ENCODE measurements at regions not wholly inside any gene's neighbourhood (a gene's known extent, or its start where the extent isn't known, plus 50 kb on each side); places are given as distances from the start of the nearest gene placed in this dataset.
"Not testable (repeated sequence)": the region's sequence is repeated elsewhere in the genome, so short reads cannot be mapped to it uniquely, and the experiment has no call there.

- no peak for DNase-seq (ENCODE audit: low read depth)
These were observed 143.8 kb upstream of the DAAM1 start for GRCh38 chr14:59044707-59045106.

GRCh38 chr14:59046746-59047145 is 141.7 kb upstream of the DAAM1 start:
- peak; percentile 33 for DNase-seq (ENCODE audit: low read depth)

DNA sequence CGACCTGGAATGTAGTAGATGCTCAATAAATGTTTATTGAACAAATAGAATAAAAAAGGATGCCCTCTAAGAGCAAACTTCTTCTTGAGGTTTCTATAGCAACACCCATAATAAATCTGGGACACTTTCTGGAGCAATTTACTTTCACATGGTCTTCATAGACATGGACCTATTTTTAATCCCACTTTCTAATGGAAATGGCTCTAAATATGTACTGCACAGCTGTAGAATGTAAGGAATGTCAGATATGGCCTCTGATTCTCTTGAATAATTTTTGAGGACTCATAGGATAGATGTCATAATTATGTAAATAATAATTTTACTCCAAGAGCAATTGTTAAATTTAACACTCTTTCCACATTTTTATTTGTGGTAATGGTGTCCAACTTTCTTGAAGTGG is 133.5 kb upstream of the DAAM1 start:
- DNase-seq (ENCODE audit: low read depth): no peak

DNA sequence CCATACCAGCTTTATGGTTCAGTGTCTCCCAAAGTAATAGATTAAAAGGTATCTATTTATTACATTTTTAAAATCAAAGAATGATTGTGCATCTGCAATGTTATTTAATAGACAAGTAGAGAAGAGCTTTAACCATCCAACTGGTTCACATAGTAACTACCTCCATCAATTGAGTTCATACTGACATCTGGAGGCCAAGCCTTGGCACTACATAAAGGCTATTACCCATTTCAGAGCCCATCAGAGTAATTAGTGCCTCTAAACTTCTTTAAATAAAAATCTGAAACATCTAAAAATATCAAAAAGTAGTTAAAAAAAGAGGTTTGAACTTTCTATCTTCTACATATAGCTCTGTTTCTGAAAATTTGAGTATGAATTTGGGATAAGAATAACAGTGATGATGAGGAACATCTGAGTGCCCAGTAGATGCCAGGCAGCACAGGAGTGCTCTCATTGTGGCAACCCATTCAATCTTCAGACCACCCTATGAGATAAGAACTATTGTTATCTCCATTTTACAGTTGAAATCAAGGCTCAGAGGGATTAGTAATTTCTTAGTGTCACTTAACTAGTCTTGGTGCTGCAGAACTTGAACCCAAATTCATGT is 132.9 kb upstream of the DAAM1 start:
- peak; percentile 69 for DNase-seq (ENCODE audit: low read depth)

DNA sequence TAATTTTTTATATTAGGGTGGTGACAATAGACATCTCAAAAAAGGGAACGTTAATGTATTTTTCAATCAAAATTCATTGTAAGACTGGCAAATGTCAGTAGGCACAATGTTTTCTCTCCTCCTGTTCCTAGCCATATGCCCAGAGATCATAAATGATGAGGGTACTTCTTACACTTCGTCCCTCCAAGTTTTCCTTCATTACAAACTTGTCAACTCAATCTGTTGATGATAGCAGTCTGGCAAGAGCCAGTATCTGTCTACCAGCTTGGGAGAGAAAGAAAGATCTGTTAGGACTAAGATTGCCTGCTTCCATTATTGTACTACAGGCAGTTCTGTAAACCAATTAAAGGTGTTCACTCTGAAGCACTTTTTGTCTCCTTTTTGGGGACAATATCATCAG is 130.9 kb upstream of the DAAM1 start:
- no peak for DNase-seq (ENCODE audit: low read depth)

DNA sequence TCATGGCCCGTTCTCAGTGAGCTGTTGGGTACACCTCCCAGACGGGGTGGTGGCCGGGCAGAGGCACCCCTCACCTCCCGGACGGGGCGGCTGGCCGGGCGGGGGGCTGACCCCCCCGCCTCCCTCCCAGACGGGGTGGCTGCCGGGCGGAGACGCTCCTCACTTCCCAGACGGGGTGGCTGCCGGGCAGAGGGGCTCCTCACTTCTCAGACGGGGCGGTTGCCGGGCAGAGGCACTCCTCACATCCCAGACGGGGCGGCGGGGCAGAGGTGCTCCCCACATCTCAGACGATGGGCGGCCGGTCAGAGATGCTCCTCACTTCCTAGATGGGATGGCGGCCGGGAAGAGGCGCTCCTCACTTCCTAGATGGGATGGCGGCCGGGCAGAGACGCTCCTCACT is 129.7 kb upstream of the DAAM1 start:
- not testable (repeated sequence) for DNase-seq (ENCODE audit: low read depth)

GRCh38 chr14:59060841-59061240 is 127.6 kb upstream of the DAAM1 start:
- DNase-seq (ENCODE audit: low read depth): peak; percentile 80

GRCh38 chr14:59061292-59061691 is 127.2 kb upstream of the DAAM1 start:
- no peak for DNase-seq (ENCODE audit: low read depth)

DNA sequence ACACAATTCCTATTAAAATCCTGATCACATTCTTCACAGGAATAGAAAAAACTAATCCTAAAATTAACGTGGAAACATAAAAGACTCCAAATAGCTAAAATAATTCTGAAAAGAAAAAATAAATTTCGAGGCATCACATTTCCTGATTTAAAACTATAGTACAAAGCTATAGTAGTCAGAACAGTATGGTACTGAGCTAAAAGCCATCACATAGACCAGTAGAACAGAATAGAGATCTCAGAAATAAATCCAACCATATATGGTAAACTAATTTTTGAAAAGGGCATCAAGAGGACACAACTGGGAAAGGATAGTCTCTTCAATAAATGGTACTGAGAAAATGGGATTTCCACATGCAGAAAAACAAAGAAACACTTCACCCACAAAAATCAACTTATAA is 125.2 kb upstream of the DAAM1 start:
- DNase-seq (ENCODE audit: low read depth): no peak

DNA sequence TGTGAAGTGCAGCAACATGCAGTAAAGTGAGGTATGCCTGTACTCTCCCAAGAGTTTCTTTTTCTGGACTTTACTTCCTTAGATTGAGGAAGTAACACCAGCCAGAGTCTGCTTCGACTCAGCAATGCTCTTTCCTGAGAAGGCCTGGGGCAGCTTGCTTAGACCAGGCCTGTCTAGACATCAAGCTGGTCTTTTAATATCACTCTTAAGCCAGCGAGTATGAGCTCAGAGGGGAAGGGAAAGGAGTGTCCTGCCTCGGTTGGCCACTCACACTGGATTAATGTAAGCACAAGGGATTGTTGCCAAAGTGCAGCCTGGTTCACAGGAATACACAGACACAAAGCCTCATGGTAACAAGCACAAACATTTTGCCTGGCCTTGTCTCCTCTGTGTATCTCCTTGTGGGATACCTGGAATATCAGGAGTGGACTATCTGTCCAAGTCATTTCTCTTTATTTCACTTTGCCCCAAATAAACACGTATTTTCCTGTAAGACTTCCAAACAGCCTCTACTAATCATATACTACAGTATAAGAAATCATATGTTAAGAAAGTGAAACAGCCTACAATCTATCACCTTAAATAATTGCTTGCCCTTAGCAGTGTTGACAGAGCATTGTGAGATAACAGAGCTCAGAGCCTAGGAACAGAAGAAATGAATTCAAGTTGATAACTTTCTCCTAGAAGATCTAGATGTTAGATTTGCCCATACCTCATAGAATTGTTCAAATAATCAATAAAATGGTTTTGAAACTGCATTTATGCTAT is 121.2 kb upstream of the DAAM1 start:
- no peak for DNase-seq (ENCODE audit: low read depth)

DNA sequence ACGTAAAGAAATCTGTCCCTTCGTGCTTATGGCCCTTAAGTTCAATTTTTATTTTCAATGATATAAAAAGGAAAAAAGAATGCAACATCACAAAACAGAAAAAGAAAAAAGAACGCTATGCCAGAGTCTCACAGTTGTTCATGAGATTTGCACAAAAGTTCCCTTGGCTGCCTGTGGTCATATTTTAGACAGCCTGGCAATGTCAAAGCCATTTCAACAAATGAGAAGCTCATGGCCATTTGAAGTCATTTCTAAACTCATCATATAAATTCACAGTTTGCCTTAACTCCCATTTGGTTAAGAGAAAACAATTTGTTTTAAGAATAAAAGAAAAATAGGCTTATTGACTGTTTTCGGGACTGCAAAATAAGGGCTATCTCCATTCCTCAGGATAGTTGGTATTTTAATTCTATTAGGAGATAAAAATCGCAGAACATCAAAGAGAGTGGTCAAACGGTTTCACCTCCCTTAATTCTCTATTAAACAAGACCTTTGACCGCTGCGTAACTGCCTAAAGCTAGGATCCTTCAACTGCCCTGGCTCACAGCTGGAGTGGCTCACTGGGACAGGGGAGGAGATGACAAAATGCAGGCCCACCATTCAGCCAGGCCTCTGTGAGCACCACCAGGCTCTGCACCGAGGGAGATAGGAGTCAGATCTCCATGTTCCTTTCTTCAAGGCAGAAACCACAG is 119.2 kb upstream of the DAAM1 start:
- no peak for DNase-seq (ENCODE audit: low read depth)

- no peak for DNase-seq (ENCODE audit: low read depth)
These were observed 113.0 kb upstream of the DAAM1 start for GRCh38 chr14:59075506-59075905.

DNA sequence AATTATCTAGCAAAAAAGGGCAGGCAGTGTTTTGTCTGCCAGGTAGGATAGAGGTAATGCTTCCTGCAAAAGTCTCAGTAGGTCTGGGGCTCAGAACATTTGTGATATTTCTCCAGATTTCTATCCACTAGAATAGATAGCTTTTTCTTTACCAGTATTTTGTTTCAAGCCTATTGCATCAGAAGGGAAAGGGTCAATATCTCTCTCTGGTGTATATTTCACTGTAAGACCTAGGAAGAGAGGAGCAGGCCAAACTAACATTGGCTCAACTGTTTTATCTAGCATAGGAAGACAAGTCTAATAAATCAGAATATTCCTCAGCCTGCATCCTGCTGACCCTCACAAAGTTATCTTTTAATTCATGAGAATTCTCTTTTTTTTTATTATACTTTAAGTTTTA is 106.7 kb upstream of the DAAM1 start:
- DNase-seq (ENCODE audit: low read depth): no peak

DNA sequence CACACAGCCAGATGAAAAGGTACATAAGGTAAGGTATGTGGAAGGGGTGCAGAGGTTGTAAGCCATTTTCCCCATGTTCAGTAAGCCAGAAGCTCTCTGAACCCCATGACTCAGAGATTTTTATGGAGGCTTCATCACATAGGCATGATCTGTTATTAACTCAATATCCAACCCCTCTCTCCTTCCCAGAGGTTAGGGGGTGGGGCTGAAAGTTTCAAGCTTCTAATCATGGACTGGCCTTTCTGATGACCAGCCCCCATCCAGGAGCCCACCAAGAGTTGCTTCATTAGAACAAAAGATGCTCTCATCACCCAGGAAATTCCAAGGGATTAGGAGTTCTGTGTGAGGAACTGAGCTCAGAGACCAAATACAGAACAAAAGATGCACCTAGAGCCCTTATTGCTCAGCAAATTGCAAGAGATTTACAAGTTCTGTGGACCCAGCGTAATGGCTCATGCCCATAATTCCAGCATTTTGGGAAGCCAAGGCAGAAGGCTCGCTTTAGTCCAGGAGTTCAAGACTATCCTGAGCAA is 103.2 kb upstream of the DAAM1 start:
- no peak for DNase-seq (ENCODE audit: low read depth)

DNA sequence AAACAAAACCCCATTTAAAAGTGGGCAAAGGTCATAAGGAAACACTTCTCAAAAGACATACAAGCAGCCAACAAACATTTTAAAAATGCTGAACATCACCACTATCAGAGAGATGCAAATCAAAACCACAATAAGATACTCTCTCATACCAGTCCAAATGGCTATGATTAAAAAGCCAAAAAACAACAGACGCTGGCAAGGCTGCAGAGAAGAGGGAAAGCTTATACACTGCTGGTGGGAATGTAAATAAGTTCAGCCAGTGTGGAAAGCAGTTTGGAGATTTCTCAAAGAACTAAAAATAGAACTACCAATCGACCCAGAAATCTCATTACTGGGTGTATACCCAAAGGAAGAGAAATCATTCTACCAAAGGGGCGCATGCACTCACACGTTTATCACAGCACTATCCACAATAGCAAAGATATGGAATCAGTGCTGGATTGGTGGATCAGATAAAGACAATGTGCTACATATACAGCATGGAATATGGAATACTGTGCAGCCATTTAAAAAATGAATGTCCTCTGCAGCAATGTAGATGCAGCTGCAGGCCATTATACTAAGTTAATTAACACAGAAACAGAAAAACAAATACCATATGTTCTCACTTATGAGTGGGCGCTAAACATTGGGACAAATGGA is 102.1 kb upstream of the DAAM1 start:
- DNase-seq (ENCODE audit: low read depth): no peak

DNA sequence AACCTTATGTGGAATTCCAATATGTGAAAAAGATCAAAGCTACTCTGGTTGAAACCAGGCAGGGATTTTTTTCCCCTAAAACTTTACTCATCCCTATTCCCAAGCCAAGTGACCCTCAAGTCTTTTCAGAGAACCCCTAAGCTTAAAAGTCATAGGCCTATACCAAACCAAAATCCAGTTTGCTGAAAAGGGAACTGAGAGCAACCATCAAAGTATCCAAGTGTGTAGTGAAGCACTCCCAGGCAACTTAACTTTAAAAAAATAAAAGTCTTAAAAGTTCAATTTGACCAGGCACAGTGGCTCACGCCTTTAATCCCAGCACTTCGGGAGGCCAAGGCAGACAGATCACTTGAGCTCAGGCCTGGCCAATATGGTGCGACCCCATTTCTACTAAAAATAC is 101.2 kb upstream of the DAAM1 start:
- no peak for DNase-seq (ENCODE audit: low read depth)

DNA sequence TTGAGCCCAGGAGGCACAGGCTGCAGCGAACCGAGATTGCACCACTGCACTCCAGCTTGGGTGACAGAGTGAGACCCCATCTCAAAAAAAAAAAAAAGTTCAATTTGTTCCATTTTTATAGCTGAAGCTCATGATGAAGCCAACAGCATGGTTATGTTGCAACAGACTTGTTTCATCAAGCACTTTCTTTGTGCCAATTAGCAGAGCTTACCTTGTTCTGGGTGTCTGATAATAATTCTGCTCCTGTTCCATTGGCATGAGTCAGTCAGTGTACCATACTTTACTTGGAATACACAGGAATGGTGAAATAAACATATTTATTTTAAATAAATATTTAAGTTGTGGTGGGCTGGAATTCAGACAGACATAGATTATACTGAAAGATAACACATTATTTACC is 100.8 kb upstream of the DAAM1 start:
- no peak for DNase-seq (ENCODE audit: low read depth)

- no peak for DNase-seq (ENCODE audit: low read depth)
These were observed 97.9 kb upstream of the DAAM1 start for GRCh38 chr14:59090572-59090971.

GRCh38 chr14:59091404-59091803 is 97.1 kb upstream of the DAAM1 start:
- no peak for DNase-seq (ENCODE audit: low read depth)

DNA sequence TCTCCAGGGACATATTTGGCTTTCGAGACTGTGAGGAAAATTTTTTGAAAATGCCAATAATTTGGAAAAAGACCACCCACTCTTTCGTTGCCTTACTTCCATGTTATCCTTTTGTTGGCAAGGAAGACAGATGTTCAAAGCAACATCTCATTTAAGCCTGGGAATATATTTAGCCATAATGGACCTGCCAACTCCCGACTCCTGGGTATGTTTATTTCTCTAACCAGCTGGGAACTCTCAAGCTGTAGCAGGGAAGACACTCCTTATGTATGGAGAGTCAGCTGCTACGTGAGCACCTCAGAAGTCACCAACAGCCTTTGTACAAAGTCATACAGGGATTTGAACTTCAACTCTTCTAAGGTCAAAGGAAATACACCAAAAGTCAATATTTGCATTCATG is 96.5 kb upstream of the DAAM1 start:
- no peak for DNase-seq (ENCODE audit: low read depth)

GRCh38 chr14:59093902-59094301 is 94.6 kb upstream of the DAAM1 start:
- DNase-seq (ENCODE audit: low read depth): no peak

DNA sequence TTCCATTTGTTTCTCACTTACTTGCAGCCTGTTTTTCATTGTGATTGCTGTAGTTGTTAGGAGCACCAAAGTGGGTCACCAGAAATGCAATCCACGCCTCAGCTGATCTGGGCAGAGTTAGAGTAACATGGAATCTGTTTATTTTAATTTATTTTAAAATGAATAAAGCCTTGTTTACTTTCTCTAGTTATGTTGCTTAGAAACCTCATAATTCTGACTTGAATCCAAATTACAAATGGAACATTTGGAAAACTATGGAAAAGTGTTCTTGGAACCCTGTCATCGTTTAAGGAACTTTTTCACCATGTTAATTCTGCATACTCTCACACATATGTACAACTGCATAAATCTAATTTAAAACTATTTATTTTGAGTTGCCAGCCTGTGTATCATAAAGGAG is 92.2 kb upstream of the DAAM1 start:
- DNase-seq (ENCODE audit: low read depth): no peak

All from myocyte (in vitro differentiated cells).